Hepatocyte (in vitro differentiated cells): ENCODE measurements at regions not wholly inside any gene's neighbourhood (a gene's known extent, or its start where the extent isn't known, plus 50 kb on each side); places are given as distances from the start of the nearest gene placed in this dataset.
"Not testable (repeated sequence)": the region's sequence is repeated elsewhere in the genome, so short reads cannot be mapped to it uniquely, and the experiment has no call there.

Source experiments
- EZH2 ChIP-seq: fragments of 200-600 bp; sonication (generic); IDR thresholded peaks from 2 replicates; pipeline ENCODE4 v1.6.1; 2016; ENCODE audit warnings: antibody characterized with exemption, mild to moderate bottlenecking, borderline replicate concordance
- EZH2phosphoT487 ChIP-seq: fragments of 200-600 bp; sonication (generic); IDR thresholded peaks from one replicate; pipeline ENCODE4 v1.6.1; 2018; ENCODE audit warnings: antibody characterized with exemption, mild to moderate bottlenecking, low read depth, moderate library complexity; ENCODE audit not compliant: unreplicated experiment, severe bottlenecking
- TF ChIP-seq, protein P1 (sequence below): fragments of 200-600 bp; sonication (generic); IDR thresholded peaks from 2 replicates; pipeline ENCODE4 v1.5.1; 2016; ENCODE audit warnings: antibody characterized with exemption, mild to moderate bottlenecking; ENCODE audit not compliant: poor library complexity

DNA sequence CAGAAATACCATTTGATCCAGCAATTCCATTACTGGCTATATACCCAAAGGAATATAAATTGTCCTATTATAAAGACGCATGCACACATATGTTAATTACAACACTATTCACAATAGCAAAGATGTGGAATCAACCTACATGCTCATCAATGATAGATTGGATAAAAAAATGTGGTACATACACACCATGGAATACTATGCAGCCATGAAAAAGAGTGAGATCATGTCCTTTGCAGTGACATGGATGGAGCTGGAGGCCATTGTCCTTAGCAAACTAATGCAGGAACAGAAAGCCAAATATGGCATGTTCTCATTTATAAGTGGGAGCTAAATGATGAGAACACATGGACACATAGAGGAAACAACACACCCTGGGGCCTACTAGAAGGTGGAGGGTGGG lies 78.3 kb upstream of the EED start:
- TF ChIP-seq, protein P1, sequence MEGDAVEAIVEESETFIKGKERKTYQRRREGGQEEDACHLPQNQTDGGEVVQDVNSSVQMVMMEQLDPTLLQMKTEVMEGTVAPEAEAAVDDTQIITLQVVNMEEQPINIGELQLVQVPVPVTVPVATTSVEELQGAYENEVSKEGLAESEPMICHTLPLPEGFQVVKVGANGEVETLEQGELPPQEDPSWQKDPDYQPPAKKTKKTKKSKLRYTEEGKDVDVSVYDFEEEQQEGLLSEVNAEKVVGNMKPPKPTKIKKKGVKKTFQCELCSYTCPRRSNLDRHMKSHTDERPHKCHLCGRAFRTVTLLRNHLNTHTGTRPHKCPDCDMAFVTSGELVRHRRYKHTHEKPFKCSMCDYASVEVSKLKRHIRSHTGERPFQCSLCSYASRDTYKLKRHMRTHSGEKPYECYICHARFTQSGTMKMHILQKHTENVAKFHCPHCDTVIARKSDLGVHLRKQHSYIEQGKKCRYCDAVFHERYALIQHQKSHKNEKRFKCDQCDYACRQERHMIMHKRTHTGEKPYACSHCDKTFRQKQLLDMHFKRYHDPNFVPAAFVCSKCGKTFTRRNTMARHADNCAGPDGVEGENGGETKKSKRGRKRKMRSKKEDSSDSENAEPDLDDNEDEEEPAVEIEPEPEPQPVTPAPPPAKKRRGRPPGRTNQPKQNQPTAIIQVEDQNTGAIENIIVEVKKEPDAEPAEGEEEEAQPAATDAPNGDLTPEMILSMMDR, result not testable (repeated sequence)
- not testable (repeated sequence) for TF ChIP-seq EZH2, EZH2phosphoT487
